ENCODE measurements at regions not wholly inside any gene's neighbourhood (a gene's known extent, or its start where the extent isn't known, plus 50 kb on each side); places are given as distances from the start of the nearest gene placed in this dataset.

- 97% methylated on average over 3 of the region's 3 CpGs for WGBS (ENCODE audit: low lambda C conversion rate, missing lambda C conversion rate)
Observed at GRCh38 chr11:70741085-70741484, 342.8 kb downstream of the CTTN start.

GRCh38 chr11:70742553-70743291, 344.4 kb downstream of the CTTN start:
- H3K4me2 ChIP-seq: no peak overlapping the region
- DNase-seq (ENCODE audit: low spot score): peak; percentile 84
- 30% methylated on average over 27 of the region's 27 CpGs for WGBS (ENCODE audit: low lambda C conversion rate, missing lambda C conversion rate)

More at GRCh38 chr11:70741085-70741484, 342.8 kb downstream of the CTTN start:
- peaks cover 5% of the 10 kb centered on the region for H3K4me1 ChIP-seq (ENCODE audit: insufficient read depth)
- no peaks in the 10 kb centered on the region for H3K9me2 ChIP-seq (replicated peaks; ENCODE audit: insufficient read depth)
- H3K27ac ChIP-seq: no peak overlapping the region
- no peak overlapping the region for H2AFZ ChIP-seq
- H4K20me1 ChIP-seq (ENCODE audit: insufficient read depth, poor library complexity, severe bottlenecking): no peaks in the 10 kb centered on the region
- no peaks in the 10 kb centered on the region for H3K27me3 ChIP-seq
- no peak for DNase-seq (ENCODE audit: low spot score)
- no peak overlapping the region for H3K4me2 ChIP-seq
- no peaks in the 10 kb centered on the region for H3K79me2 ChIP-seq
- TF ChIP-seq, protein P1, sequence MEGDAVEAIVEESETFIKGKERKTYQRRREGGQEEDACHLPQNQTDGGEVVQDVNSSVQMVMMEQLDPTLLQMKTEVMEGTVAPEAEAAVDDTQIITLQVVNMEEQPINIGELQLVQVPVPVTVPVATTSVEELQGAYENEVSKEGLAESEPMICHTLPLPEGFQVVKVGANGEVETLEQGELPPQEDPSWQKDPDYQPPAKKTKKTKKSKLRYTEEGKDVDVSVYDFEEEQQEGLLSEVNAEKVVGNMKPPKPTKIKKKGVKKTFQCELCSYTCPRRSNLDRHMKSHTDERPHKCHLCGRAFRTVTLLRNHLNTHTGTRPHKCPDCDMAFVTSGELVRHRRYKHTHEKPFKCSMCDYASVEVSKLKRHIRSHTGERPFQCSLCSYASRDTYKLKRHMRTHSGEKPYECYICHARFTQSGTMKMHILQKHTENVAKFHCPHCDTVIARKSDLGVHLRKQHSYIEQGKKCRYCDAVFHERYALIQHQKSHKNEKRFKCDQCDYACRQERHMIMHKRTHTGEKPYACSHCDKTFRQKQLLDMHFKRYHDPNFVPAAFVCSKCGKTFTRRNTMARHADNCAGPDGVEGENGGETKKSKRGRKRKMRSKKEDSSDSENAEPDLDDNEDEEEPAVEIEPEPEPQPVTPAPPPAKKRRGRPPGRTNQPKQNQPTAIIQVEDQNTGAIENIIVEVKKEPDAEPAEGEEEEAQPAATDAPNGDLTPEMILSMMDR (IDR thresholded peaks at IDR 0.05; ENCODE audit: poor library complexity): no peak
- TF ChIP-seq EZH2phosphoT487 (IDR thresholded peaks at IDR 0.05; ENCODE audit: low read depth, severe bottlenecking, unreplicated experiment): no peak
- TF ChIP-seq EZH2 (IDR thresholded peaks at IDR 0.05; ENCODE audit: borderline replicate concordance): no peak
- H3K9me3 ChIP-seq (ENCODE audit: low read depth): no peaks in the 10 kb centered on the region
- no peaks in the 10 kb centered on the region for H3K36me3 ChIP-seq (replicated peaks; ENCODE audit: insufficient read depth, low read depth)
- H3K4me3 ChIP-seq: no peak overlapping the region

GRCh38 chr11:70743329-70743728, 345.0 kb downstream of the CTTN start:
- H3K4me3 ChIP-seq: no peak overlapping the region

More at GRCh38 chr11:70742553-70743291, 344.4 kb downstream of the CTTN start:
- Histone ChIP-seq H2AFZ (no peak overlapping the region), H3K79me2 (no peaks in the 10 kb centered on the region), H3K27ac (no peak overlapping the region), H3K36me3 (replicated peaks; ENCODE audit: insufficient read depth, low read depth) (no peaks in the 10 kb centered on the region), H3K4me1 (ENCODE audit: insufficient read depth) (peaks cover 5% of the 10 kb centered on the region), H3K4me3 (no peak overlapping the region), H3K9me2 (replicated peaks; ENCODE audit: insufficient read depth) (no peaks in the 10 kb centered on the region), H3K27me3 (no peaks in the 10 kb centered on the region), H3K9me3 (ENCODE audit: low read depth) (no peaks in the 10 kb centered on the region), H4K20me1 (ENCODE audit: insufficient read depth, poor library complexity, severe bottlenecking) (no peaks in the 10 kb centered on the region)
- TF ChIP-seq EZH2phosphoT487 (IDR thresholded peaks at IDR 0.05; ENCODE audit: low read depth, severe bottlenecking, unreplicated experiment) (no peak), EZH2 (IDR thresholded peaks at IDR 0.05; ENCODE audit: borderline replicate concordance) (no peak)
- TF ChIP-seq, protein P1 (IDR thresholded peaks at IDR 0.05; ENCODE audit: poor library complexity): no peak

More at GRCh38 chr11:70743329-70743728, 345.0 kb downstream of the CTTN start:
- H4K20me1 ChIP-seq (ENCODE audit: insufficient read depth, poor library complexity, severe bottlenecking): no peaks in the 10 kb centered on the region
- 89% methylated on average over 9 of the region's 9 CpGs for WGBS (ENCODE audit: low lambda C conversion rate, missing lambda C conversion rate)
- TF ChIP-seq EZH2phosphoT487 (IDR thresholded peaks at IDR 0.05; ENCODE audit: low read depth, severe bottlenecking, unreplicated experiment): no peak
- TF ChIP-seq, protein P1 (IDR thresholded peaks at IDR 0.05; ENCODE audit: poor library complexity): no peak
- no peak for TF ChIP-seq EZH2 (IDR thresholded peaks at IDR 0.05; ENCODE audit: borderline replicate concordance)
- no peaks in the 10 kb centered on the region for H3K79me2 ChIP-seq
- H2AFZ ChIP-seq: no peak overlapping the region
- H3K9me3 ChIP-seq (ENCODE audit: low read depth): no peaks in the 10 kb centered on the region
- DNase-seq (ENCODE audit: low spot score): no peak
- no peaks in the 10 kb centered on the region for H3K36me3 ChIP-seq (replicated peaks; ENCODE audit: insufficient read depth, low read depth)
- H3K4me2 ChIP-seq: no peak overlapping the region
- peaks cover 5% of the 10 kb centered on the region for H3K4me1 ChIP-seq (ENCODE audit: insufficient read depth)
- no peaks in the 10 kb centered on the region for H3K27me3 ChIP-seq
- no peak overlapping the region for H3K27ac ChIP-seq
- no peaks in the 10 kb centered on the region for H3K9me2 ChIP-seq (replicated peaks; ENCODE audit: insufficient read depth)
